ENCODE measurements at regions not wholly inside any gene's neighbourhood (a gene's known extent, or its start where the extent isn't known, plus 50 kb on each side); places are given as distances from the start of the nearest gene placed in this dataset.

DNA sequence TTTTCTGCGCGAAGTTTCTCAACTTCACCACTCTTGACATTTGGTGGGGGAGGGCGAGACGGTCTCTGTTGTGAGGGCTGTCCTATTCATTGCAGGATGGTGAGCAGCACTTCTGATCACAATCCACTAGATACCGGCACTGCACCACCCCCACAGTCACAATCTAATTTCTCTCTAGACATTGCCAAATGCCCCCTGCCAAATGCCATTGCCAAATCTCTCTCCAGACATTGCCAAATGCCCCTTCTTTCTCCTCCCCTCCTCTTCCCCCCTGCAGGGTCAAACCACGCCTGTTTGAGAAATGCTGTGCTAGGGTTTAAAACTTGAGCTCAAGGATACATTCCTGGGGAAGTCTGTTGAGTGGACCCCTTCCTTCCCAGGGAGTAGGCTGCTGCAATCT lies 603.5 kb upstream of the CDH4 start:
- TF ChIP-seq, protein P1, sequence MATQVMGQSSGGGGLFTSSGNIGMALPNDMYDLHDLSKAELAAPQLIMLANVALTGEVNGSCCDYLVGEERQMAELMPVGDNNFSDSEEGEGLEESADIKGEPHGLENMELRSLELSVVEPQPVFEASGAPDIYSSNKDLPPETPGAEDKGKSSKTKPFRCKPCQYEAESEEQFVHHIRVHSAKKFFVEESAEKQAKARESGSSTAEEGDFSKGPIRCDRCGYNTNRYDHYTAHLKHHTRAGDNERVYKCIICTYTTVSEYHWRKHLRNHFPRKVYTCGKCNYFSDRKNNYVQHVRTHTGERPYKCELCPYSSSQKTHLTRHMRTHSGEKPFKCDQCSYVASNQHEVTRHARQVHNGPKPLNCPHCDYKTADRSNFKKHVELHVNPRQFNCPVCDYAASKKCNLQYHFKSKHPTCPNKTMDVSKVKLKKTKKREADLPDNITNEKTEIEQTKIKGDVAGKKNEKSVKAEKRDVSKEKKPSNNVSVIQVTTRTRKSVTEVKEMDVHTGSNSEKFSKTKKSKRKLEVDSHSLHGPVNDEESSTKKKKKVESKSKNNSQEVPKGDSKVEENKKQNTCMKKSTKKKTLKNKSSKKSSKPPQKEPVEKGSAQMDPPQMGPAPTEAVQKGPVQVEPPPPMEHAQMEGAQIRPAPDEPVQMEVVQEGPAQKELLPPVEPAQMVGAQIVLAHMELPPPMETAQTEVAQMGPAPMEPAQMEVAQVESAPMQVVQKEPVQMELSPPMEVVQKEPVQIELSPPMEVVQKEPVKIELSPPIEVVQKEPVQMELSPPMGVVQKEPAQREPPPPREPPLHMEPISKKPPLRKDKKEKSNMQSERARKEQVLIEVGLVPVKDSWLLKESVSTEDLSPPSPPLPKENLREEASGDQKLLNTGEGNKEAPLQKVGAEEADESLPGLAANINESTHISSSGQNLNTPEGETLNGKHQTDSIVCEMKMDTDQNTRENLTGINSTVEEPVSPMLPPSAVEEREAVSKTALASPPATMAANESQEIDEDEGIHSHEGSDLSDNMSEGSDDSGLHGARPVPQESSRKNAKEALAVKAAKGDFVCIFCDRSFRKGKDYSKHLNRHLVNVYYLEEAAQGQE (IDR thresholded peaks at IDR 0.05; ENCODE audit: insufficient read depth in 1 of 2, low read depth in 2 of 2, low read length in 2 of 2) = no peak
- TF ChIP-seq POLR2AphosphoS5 (IDR thresholded peaks at IDR 0.05; ENCODE audit: low read depth, low read length) (no peak), SIN3A (IDR thresholded peaks at IDR 0.05; ENCODE audit: borderline replicate concordance, insufficient read depth, low read length) (no peak), TAF1 (IDR thresholded peaks at IDR 0.05; ENCODE audit: borderline replicate concordance, insufficient read depth, low read length) (no peak)

Data from PFSK-1 (cell line).